ENCODE measurements at regions not wholly inside any gene's neighbourhood (a gene's known extent, or its start where the extent isn't known, plus 50 kb on each side); places are given as distances from the start of the nearest gene placed in this dataset.

GRCh38 chr3:72003936-72004335, 219.0 kb upstream of the PROK2 start:
- Histone ChIP-seq H2AFZ (ENCODE audit: low read depth) (no peak overlapping the region), H3K79me2 (ENCODE audit: insufficient read depth, low read depth) (no peaks in the 10 kb centered on the region), H4K20me1 (ENCODE audit: insufficient read depth) (no peaks in the 10 kb centered on the region), H3K4me3 (IDR thresholded peaks at IDR 0.05; ENCODE audit: insufficient read depth, low read depth, low read length) (no peak overlapping the region), H3K9ac (no peak overlapping the region), H3K4me2 (no peak overlapping the region), H3K27ac (no peak overlapping the region), H3K27me3 (ENCODE audit: insufficient read depth, low read depth) (no peaks in the 10 kb centered on the region), H3K4me1 (ENCODE audit: low read depth, poor library complexity, severe bottlenecking) (no peaks in the 10 kb centered on the region), H3K36me3 (ENCODE audit: insufficient read depth) (no peaks in the 10 kb centered on the region)
- TF ChIP-seq CTCF (conservative IDR thresholded peaks at IDR 0.05; ENCODE audit: low read depth, low read length) = no peak

GRCh38 chr3:72001758-72002157, 216.8 kb upstream of the PROK2 start:
- Histone ChIP-seq H3K4me1 (ENCODE audit: low read depth, poor library complexity, severe bottlenecking) (no peaks in the 10 kb centered on the region), H3K36me3 (ENCODE audit: insufficient read depth) (no peaks in the 10 kb centered on the region), H4K20me1 (ENCODE audit: insufficient read depth) (no peaks in the 10 kb centered on the region), H3K9ac (no peak overlapping the region), H3K4me2 (no peak overlapping the region), H3K4me3 (IDR thresholded peaks at IDR 0.05; ENCODE audit: insufficient read depth, low read depth, low read length) (no peak overlapping the region), H3K79me2 (ENCODE audit: insufficient read depth, low read depth) (no peaks in the 10 kb centered on the region), H3K27ac (no peak overlapping the region), H3K27me3 (ENCODE audit: insufficient read depth, low read depth) (no peaks in the 10 kb centered on the region), H2AFZ (ENCODE audit: low read depth) (no peak overlapping the region)
- TF ChIP-seq CTCF (conservative IDR thresholded peaks at IDR 0.05; ENCODE audit: low read depth, low read length) = no peak

- Histone ChIP-seq H2AFZ (ENCODE audit: low read depth) (no peak overlapping the region), H3K4me3 (IDR thresholded peaks at IDR 0.05; ENCODE audit: insufficient read depth, low read depth, low read length) (no peak overlapping the region), H3K79me2 (ENCODE audit: insufficient read depth, low read depth) (no peaks in the 10 kb centered on the region), H3K9ac (no peak overlapping the region), H3K27ac (no peak overlapping the region), H3K27me3 (ENCODE audit: insufficient read depth, low read depth) (no peaks in the 10 kb centered on the region), H3K4me1 (ENCODE audit: low read depth, poor library complexity, severe bottlenecking) (no peaks in the 10 kb centered on the region), H4K20me1 (ENCODE audit: insufficient read depth) (no peaks in the 10 kb centered on the region), H3K4me2 (no peak overlapping the region), H3K36me3 (ENCODE audit: insufficient read depth) (no peaks in the 10 kb centered on the region)
- no peak for TF ChIP-seq CTCF (conservative IDR thresholded peaks at IDR 0.05; ENCODE audit: low read depth, low read length)
These were observed 214.2 kb upstream of the PROK2 start for GRCh38 chr3:71998995-71999673.

GRCh38 chr3:71997066-71997653, 212.2 kb upstream of the PROK2 start:
- Histone ChIP-seq H3K4me1 (ENCODE audit: low read depth, poor library complexity, severe bottlenecking) (no peaks in the 10 kb centered on the region), H3K79me2 (ENCODE audit: insufficient read depth, low read depth) (no peaks in the 10 kb centered on the region), H2AFZ (ENCODE audit: low read depth) (no peak overlapping the region), H3K4me2 (no peak overlapping the region), H3K27ac (no peak overlapping the region), H3K36me3 (ENCODE audit: insufficient read depth) (no peaks in the 10 kb centered on the region), H4K20me1 (ENCODE audit: insufficient read depth) (no peaks in the 10 kb centered on the region), H3K27me3 (ENCODE audit: insufficient read depth, low read depth) (no peaks in the 10 kb centered on the region), H3K9ac (no peak overlapping the region), H3K4me3 (IDR thresholded peaks at IDR 0.05; ENCODE audit: insufficient read depth, low read depth, low read length) (no peak overlapping the region)
- TF ChIP-seq CTCF (conservative IDR thresholded peaks at IDR 0.05; ENCODE audit: low read depth, low read length) = no peak
